Activated naive CD8-positive, alpha-beta T cell treated with anti-CD3 and anti-CD28 coated beads for 36 hours (primary cell): ENCODE measurements at regions not wholly inside any gene's neighbourhood (a gene's known extent, or its start where the extent isn't known, plus 50 kb on each side); places are given as distances from the start of the nearest gene placed in this dataset.
"Not testable (repeated sequence)": the region's sequence is repeated elsewhere in the genome, so short reads cannot be mapped to it uniquely, and the experiment has no call there.

Experiments
- DNase-seq: peaks from one replicate; pipeline ENCODE4 v3.0.0; 2021
- H3K27ac Mint-ChIP-seq: one replicate; pipeline ENCODE4 v1.8.0; 2022; ENCODE audit warnings: mild to moderate bottlenecking, moderate library complexity, mixed read lengths
- H3K27me3 Mint-ChIP-seq: one replicate; pipeline ENCODE4 v1.8.0; 2022; ENCODE audit warnings: mild to moderate bottlenecking, mixed read lengths
- H3K36me3 Mint-ChIP-seq: one replicate; pipeline ENCODE4 v1.8.0; 2021; ENCODE audit warnings: mild to moderate bottlenecking, mixed read lengths
- H3K4me1 Mint-ChIP-seq: one replicate; pipeline ENCODE4 v1.8.0; 2021; ENCODE audit warnings: mixed read lengths
- H3K4me3 Mint-ChIP-seq: one replicate; pipeline ENCODE4 v1.8.0; 2022; ENCODE audit warnings: mild to moderate bottlenecking, moderate library complexity, mixed read lengths
- H3K9me3 Mint-ChIP-seq: one replicate; pipeline ENCODE4 v1.8.0; 2022; ENCODE audit warnings: mixed read lengths

GRCh38 chr21:5055996-5056962, 5465.1 kb upstream of the TPTE start:
- not testable (repeated sequence) for H3K9me3 Mint-ChIP-seq, H3K4me3 Mint-ChIP-seq

GRCh38 chr21:5057077-5057476, 5464.3 kb upstream of the TPTE start:
- not testable (repeated sequence) for H3K4me3 Mint-ChIP-seq, H3K27ac Mint-ChIP-seq, H3K36me3 Mint-ChIP-seq, H3K27me3 Mint-ChIP-seq, DNase-seq, H3K4me1 Mint-ChIP-seq, H3K9me3 Mint-ChIP-seq

More at GRCh38 chr21:5055996-5056962, 5465.1 kb upstream of the TPTE start:
- H3K36me3 Mint-ChIP-seq, H3K4me1 Mint-ChIP-seq, H3K27ac Mint-ChIP-seq, DNase-seq, H3K27me3 Mint-ChIP-seq: not testable (repeated sequence)

GRCh38 chr21:5060364-5061083, 5460.9 kb upstream of the TPTE start:
- not testable (repeated sequence) for DNase-seq, H3K36me3 Mint-ChIP-seq, H3K27ac Mint-ChIP-seq, H3K4me1 Mint-ChIP-seq, H3K4me3 Mint-ChIP-seq, H3K9me3 Mint-ChIP-seq, H3K27me3 Mint-ChIP-seq

GRCh38 chr21:5064581-5065142, 5456.7 kb upstream of the TPTE start:
- not testable (repeated sequence) for DNase-seq, H3K27ac Mint-ChIP-seq, H3K4me3 Mint-ChIP-seq, H3K36me3 Mint-ChIP-seq, H3K4me1 Mint-ChIP-seq, H3K27me3 Mint-ChIP-seq, H3K9me3 Mint-ChIP-seq

- peak overlapping the region; percentile 42 for H3K27ac Mint-ChIP-seq
- H3K4me3 Mint-ChIP-seq, H3K36me3 Mint-ChIP-seq, H3K27me3 Mint-ChIP-seq, H3K4me1 Mint-ChIP-seq, H3K9me3 Mint-ChIP-seq: not testable (repeated sequence)
- peak; percentile 67 for DNase-seq
Observed at GRCh38 chr21:5065240-5066211, 5455.9 kb upstream of the TPTE start.

GRCh38 chr21:5066682-5067251, 5454.6 kb upstream of the TPTE start:
- not testable (repeated sequence) for H3K9me3 Mint-ChIP-seq, DNase-seq, H3K4me1 Mint-ChIP-seq, H3K36me3 Mint-ChIP-seq, H3K27ac Mint-ChIP-seq, H3K4me3 Mint-ChIP-seq, H3K27me3 Mint-ChIP-seq

- H3K27me3 Mint-ChIP-seq, H3K36me3 Mint-ChIP-seq: not testable (repeated sequence)
Observed at GRCh38 chr21:5067326-5068048, 5453.9 kb upstream of the TPTE start.

GRCh38 chr21:5068649-5069048, 5452.7 kb upstream of the TPTE start:
- H3K9me3 Mint-ChIP-seq, H3K4me3 Mint-ChIP-seq, DNase-seq, H3K36me3 Mint-ChIP-seq, H3K4me1 Mint-ChIP-seq, H3K27me3 Mint-ChIP-seq, H3K27ac Mint-ChIP-seq: not testable (repeated sequence)

More at GRCh38 chr21:5067326-5068048, 5453.9 kb upstream of the TPTE start:
- H3K4me1 Mint-ChIP-seq, H3K4me3 Mint-ChIP-seq, DNase-seq, H3K9me3 Mint-ChIP-seq, H3K27ac Mint-ChIP-seq: not testable (repeated sequence)

GRCh38 chr21:5071180-5071579, 5450.2 kb upstream of the TPTE start:
- H3K36me3 Mint-ChIP-seq, H3K27me3 Mint-ChIP-seq, H3K4me1 Mint-ChIP-seq, H3K4me3 Mint-ChIP-seq, H3K9me3 Mint-ChIP-seq, H3K27ac Mint-ChIP-seq, DNase-seq: not testable (repeated sequence)

- not testable (repeated sequence) for H3K27me3 Mint-ChIP-seq, DNase-seq, H3K36me3 Mint-ChIP-seq, H3K4me1 Mint-ChIP-seq, H3K9me3 Mint-ChIP-seq, H3K4me3 Mint-ChIP-seq, H3K27ac Mint-ChIP-seq
Observed at GRCh38 chr21:5076854-5077253, 5444.5 kb upstream of the TPTE start.

GRCh38 chr21:5079361-5079760, 5442.0 kb upstream of the TPTE start:
- H3K27me3 Mint-ChIP-seq, H3K4me1 Mint-ChIP-seq, H3K9me3 Mint-ChIP-seq: not testable (repeated sequence)

GRCh38 chr21:5080015-5080414, 5441.4 kb upstream of the TPTE start:
- H3K4me1 Mint-ChIP-seq, H3K27ac Mint-ChIP-seq, H3K27me3 Mint-ChIP-seq, DNase-seq, H3K4me3 Mint-ChIP-seq, H3K9me3 Mint-ChIP-seq, H3K36me3 Mint-ChIP-seq: not testable (repeated sequence)

More at GRCh38 chr21:5079361-5079760, 5442.0 kb upstream of the TPTE start:
- not testable (repeated sequence) for H3K27ac Mint-ChIP-seq, H3K36me3 Mint-ChIP-seq, DNase-seq, H3K4me3 Mint-ChIP-seq

GRCh38 chr21:5084246-5084645, 5437.1 kb upstream of the TPTE start:
- not testable (repeated sequence) for H3K36me3 Mint-ChIP-seq, H3K4me1 Mint-ChIP-seq, H3K9me3 Mint-ChIP-seq, H3K27ac Mint-ChIP-seq, H3K27me3 Mint-ChIP-seq, DNase-seq, H3K4me3 Mint-ChIP-seq

GRCh38 chr21:5085456-5085855, 5435.9 kb upstream of the TPTE start:
- not testable (repeated sequence) for H3K27ac Mint-ChIP-seq, H3K4me3 Mint-ChIP-seq, H3K36me3 Mint-ChIP-seq, H3K27me3 Mint-ChIP-seq, H3K9me3 Mint-ChIP-seq, H3K4me1 Mint-ChIP-seq, DNase-seq
